SU-DHL-6 (cell line): ENCODE measurements at regions not wholly inside any gene's neighbourhood (a gene's known extent, or its start where the extent isn't known, plus 50 kb on each side); places are given as distances from the start of the nearest gene placed in this dataset.

Source experiments
- CTCF ChIP-seq: fragments of 200-600 bp; sonication (generic); IDR thresholded peaks from one replicate; pipeline ENCODE4 v1.5.1; 2017; ENCODE audit warnings: antibody characterized with exemption, mild to moderate bottlenecking, low read length, moderate library complexity; ENCODE audit not compliant: insufficient read depth, poor library complexity, severe bottlenecking
- EZH2phosphoT487 ChIP-seq: fragments of 200-600 bp; sonication (generic), shearing (Covaris generic); conservative IDR thresholded peaks from 2 replicates; pipeline ENCODE4 v1.6.1; 2018; ENCODE audit warnings: mild to moderate bottlenecking, antibody characterized with exemption, low read length, moderate library complexity, mixed read lengths

GRCh38 chr4:131093303-131093702 is 1997.4 kb downstream of the C4orf33 start:
- TF ChIP-seq CTCF (no peak), EZH2phosphoT487 (no peak)
